ENCODE measurements at regions not wholly inside any gene's neighbourhood (a gene's known extent, or its start where the extent isn't known, plus 50 kb on each side); places are given as distances from the start of the nearest gene placed in this dataset.
"Not testable (repeated sequence)": the region's sequence is repeated elsewhere in the genome, so short reads cannot be mapped to it uniquely, and the experiment has no call there.

GRCh38 chr9:104227108-104227507, 133.0 kb downstream of the SMC2 start:
- Histone ChIP-seq H3K9me3 (replicated peaks; ENCODE audit: insufficient read depth, low read length) (no peaks in the 10 kb centered on the region), H3K27me3 (replicated peaks; ENCODE audit: insufficient read depth, low read length) (no peaks in the 10 kb centered on the region), H3F3A (ENCODE audit: insufficient read depth, low read length) (no peaks in the 10 kb centered on the region), H3K27ac (ENCODE audit: low read length) (no peak overlapping the region), H3K79me2 (ENCODE audit: low read length) (no peaks in the 10 kb centered on the region), H3K36me3 (replicated peaks; ENCODE audit: insufficient read depth, low read length) (no peaks in the 10 kb centered on the region), H2AFZ (ENCODE audit: low read length) (no peak overlapping the region), H3K9me2 (replicated peaks; ENCODE audit: insufficient read depth, low read length) (no peaks in the 10 kb centered on the region), H3K4me3 (ENCODE audit: low read length) (no peak overlapping the region), H3K4me1 (ENCODE audit: low read length) (no peaks in the 10 kb centered on the region), H4K20me1 (ENCODE audit: insufficient read depth, low read length) (no peaks in the 10 kb centered on the region), H3K9ac (ENCODE audit: low read length) (no peak overlapping the region), H3K4me2 (ENCODE audit: low read depth, low read length) (no peak overlapping the region)
- TF ChIP-seq CTCF (IDR thresholded peaks at IDR 0.05; ENCODE audit: low read length): no peak
- TF ChIP-seq EZH2phosphoT487 (IDR thresholded peaks at IDR 0.05; ENCODE audit: low read length): no peak
- no peak for TF ChIP-seq EZH2 (optimal IDR thresholded peaks at IDR 0.05; ENCODE audit: low read depth, low read length)
- DNase-seq: no peak

- no peak overlapping the region for H3K9ac ChIP-seq (ENCODE audit: low read length)
- no peaks in the 10 kb centered on the region for H4K20me1 ChIP-seq (ENCODE audit: insufficient read depth, low read length)
- H2AFZ ChIP-seq (ENCODE audit: low read length): no peak overlapping the region
- no peaks in the 10 kb centered on the region for H3K9me2 ChIP-seq (replicated peaks; ENCODE audit: insufficient read depth, low read length)
- no peaks in the 10 kb centered on the region for H3K79me2 ChIP-seq (ENCODE audit: low read length)
- no peaks in the 10 kb centered on the region for H3K27me3 ChIP-seq (replicated peaks; ENCODE audit: insufficient read depth, low read length)
- DNase-seq: no peak
- H3K4me3 ChIP-seq (ENCODE audit: low read length): no peak overlapping the region
- no peaks in the 10 kb centered on the region for H3K36me3 ChIP-seq (replicated peaks; ENCODE audit: insufficient read depth, low read length)
- H3F3A ChIP-seq (ENCODE audit: insufficient read depth, low read length): no peaks in the 10 kb centered on the region
- no peak overlapping the region for H3K4me2 ChIP-seq (ENCODE audit: low read depth, low read length)
- H3K9me3 ChIP-seq (replicated peaks; ENCODE audit: insufficient read depth, low read length): no peaks in the 10 kb centered on the region
- TF ChIP-seq EZH2phosphoT487 (IDR thresholded peaks at IDR 0.05; ENCODE audit: low read length) (no peak), CTCF (IDR thresholded peaks at IDR 0.05; ENCODE audit: low read length) (no peak), EZH2 (optimal IDR thresholded peaks at IDR 0.05; ENCODE audit: low read depth, low read length) (no peak)
- no peak overlapping the region for H3K27ac ChIP-seq (ENCODE audit: low read length)
- no peaks in the 10 kb centered on the region for H3K4me1 ChIP-seq (ENCODE audit: low read length)
Measured at GRCh38 chr9:104232781-104233341, 138.8 kb downstream of the SMC2 start.

DNA sequence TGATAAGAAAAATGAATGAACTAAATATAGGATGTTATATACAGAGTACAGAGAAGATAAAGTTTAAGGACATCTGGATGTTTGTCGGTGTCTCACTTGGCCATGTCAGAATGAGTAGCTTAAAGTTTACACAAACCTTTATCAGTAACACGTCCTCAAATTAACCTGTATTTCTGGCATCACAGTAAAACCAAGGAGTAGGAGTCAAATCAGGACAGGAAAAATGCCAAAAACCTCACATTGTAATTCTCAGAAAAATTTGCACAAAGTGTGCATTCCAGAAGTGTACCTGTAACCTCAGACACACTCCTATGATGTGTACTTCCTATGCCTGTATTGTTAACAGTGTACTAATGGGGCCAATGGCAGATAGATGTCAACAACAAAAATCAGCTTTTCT, 139.3 kb downstream of the SMC2 start:
- no peaks in the 10 kb centered on the region for H3K36me3 ChIP-seq (replicated peaks; ENCODE audit: insufficient read depth, low read length)
- no peaks in the 10 kb centered on the region for H3K79me2 ChIP-seq (ENCODE audit: low read length)
- no peaks in the 10 kb centered on the region for H3K27me3 ChIP-seq (replicated peaks; ENCODE audit: insufficient read depth, low read length)
- no peaks in the 10 kb centered on the region for H4K20me1 ChIP-seq (ENCODE audit: insufficient read depth, low read length)
- TF ChIP-seq EZH2 (optimal IDR thresholded peaks at IDR 0.05; ENCODE audit: low read depth, low read length) (no peak), CTCF (IDR thresholded peaks at IDR 0.05; ENCODE audit: low read length) (no peak), EZH2phosphoT487 (IDR thresholded peaks at IDR 0.05; ENCODE audit: low read length) (no peak)
- H3F3A ChIP-seq (ENCODE audit: insufficient read depth, low read length): no peaks in the 10 kb centered on the region
- H3K9me2 ChIP-seq (replicated peaks; ENCODE audit: insufficient read depth, low read length): no peaks in the 10 kb centered on the region
- H3K27ac ChIP-seq (ENCODE audit: low read length): no peak overlapping the region
- no peaks in the 10 kb centered on the region for H3K9me3 ChIP-seq (replicated peaks; ENCODE audit: insufficient read depth, low read length)
- no peak overlapping the region for H2AFZ ChIP-seq (ENCODE audit: low read length)
- no peaks in the 10 kb centered on the region for H3K4me1 ChIP-seq (ENCODE audit: low read length)
- no peak overlapping the region for H3K4me3 ChIP-seq (ENCODE audit: low read length)
- DNase-seq: no peak
- no peak overlapping the region for H3K4me2 ChIP-seq (ENCODE audit: low read depth, low read length)
- no peak overlapping the region for H3K9ac ChIP-seq (ENCODE audit: low read length)

DNA sequence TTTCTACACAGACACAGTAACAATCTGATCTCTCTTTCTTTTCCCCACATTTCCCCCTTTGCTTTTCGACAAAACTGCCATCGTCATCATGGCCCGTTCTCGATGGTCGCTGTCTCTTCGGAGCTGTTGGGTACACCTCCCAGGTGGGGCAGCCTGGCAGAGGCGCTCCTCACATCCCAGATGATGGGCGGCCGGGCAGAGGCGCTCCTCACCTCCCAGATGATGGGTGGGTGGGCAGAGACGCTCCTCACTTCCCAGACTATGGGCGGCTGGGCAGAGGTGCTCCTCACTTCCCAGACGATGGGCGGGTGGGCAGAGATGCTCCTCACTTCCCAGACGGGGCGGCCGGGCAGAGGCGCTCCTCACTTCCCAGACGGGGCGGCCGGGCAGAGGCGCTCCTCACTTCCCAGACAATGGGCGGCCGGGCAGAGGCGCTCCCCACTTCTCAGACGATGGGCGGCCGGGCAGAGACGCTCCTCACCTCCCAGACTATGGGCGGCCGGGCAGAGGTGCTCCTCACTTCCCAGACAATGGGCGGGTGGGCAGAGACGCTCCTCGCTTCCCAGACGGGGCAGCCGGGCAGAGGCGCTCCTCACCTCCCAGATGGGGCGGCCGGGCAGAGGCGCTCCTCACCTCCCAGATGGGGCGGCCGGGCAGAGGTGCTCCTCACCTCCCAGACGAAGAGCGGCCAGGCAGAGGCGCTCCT, 140.7 kb downstream of the SMC2 start:
- H3K36me3 ChIP-seq (replicated peaks; ENCODE audit: insufficient read depth, low read length); H3K27me3 ChIP-seq (replicated peaks; ENCODE audit: insufficient read depth, low read length); H3K27ac ChIP-seq (ENCODE audit: low read length); DNase-seq; H3K4me3 ChIP-seq (ENCODE audit: low read length); H2AFZ ChIP-seq (ENCODE audit: low read length); H4K20me1 ChIP-seq (ENCODE audit: insufficient read depth, low read length); H3K9me3 ChIP-seq (replicated peaks; ENCODE audit: insufficient read depth, low read length); H3K79me2 ChIP-seq (ENCODE audit: low read length); H3K9ac ChIP-seq (ENCODE audit: low read length); H3K4me1 ChIP-seq (ENCODE audit: low read length); H3K9me2 ChIP-seq (replicated peaks; ENCODE audit: insufficient read depth, low read length); H3F3A ChIP-seq (ENCODE audit: insufficient read depth, low read length); H3K4me2 ChIP-seq (ENCODE audit: low read depth, low read length): not testable (repeated sequence)

DNA sequence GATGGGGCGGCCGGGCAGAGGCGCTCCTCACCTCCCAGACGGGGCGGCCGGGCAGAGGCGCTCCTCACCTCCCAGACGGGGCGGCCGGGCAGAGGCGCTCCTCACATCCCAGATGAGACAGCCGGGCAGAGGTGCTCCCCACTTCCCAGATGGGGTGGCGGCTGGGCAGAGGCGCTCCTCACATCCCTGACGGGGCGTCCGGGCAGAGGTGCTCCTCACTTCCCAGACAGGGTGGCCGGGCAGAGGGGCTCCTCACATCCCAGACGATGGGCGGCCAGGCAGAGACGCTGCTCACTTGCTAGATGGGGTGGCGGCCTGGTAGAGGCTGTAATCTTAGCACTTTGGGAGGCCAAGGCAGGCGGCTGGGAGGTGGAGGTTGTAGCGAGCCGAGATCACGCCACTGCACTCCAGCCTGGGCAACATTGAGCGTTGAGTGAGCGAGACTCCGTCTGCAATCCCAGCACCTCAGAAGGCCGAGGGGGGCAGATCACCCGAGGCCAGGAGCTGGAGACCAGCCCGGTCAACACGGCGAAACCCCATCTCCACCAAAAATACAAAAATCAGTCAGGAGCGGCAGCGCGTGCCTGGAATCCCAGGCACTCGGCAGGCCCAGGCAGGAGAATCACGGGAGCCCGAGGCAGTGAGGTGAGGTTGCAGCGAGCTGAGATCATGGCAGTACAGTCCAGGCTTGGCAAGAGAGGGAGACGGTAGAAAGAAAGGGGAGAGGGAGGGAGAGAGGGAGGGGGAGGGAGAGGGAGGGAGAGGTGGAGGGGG, 141.4 kb downstream of the SMC2 start:
- DNase-seq; H3F3A ChIP-seq (ENCODE audit: insufficient read depth, low read length); H3K9me2 ChIP-seq (replicated peaks; ENCODE audit: insufficient read depth, low read length); H2AFZ ChIP-seq (ENCODE audit: low read length); H4K20me1 ChIP-seq (ENCODE audit: insufficient read depth, low read length); H3K4me3 ChIP-seq (ENCODE audit: low read length); H3K36me3 ChIP-seq (replicated peaks; ENCODE audit: insufficient read depth, low read length); H3K27me3 ChIP-seq (replicated peaks; ENCODE audit: insufficient read depth, low read length); H3K4me2 ChIP-seq (ENCODE audit: low read depth, low read length); H3K79me2 ChIP-seq (ENCODE audit: low read length); H3K9me3 ChIP-seq (replicated peaks; ENCODE audit: insufficient read depth, low read length); H3K4me1 ChIP-seq (ENCODE audit: low read length); H3K27ac ChIP-seq (ENCODE audit: low read length); H3K9ac ChIP-seq (ENCODE audit: low read length): not testable (repeated sequence)
